Neural cell (in vitro differentiated cells): ENCODE measurements at regions not wholly inside any gene's neighbourhood (a gene's known extent, or its start where the extent isn't known, plus 50 kb on each side); places are given as distances from the start of the nearest gene placed in this dataset.

Experiments used
- EP300 ChIP-seq: fragments of 450-650 bp; conservative IDR thresholded peaks from 2 replicates; pipeline ENCODE4 v1.6.1; 2014; ENCODE audit warnings: antibody characterized with exemption, mild to moderate bottlenecking, moderate library complexity; ENCODE audit not compliant: poor library complexity, severe bottlenecking
- EZH2 ChIP-seq: fragments of 200-600, 300-800 bp; shearing (Covaris generic), sonication (generic); IDR thresholded peaks from 2 replicates; pipeline ENCODE4 v1.6.1; 2014; ENCODE audit warnings: antibody characterized with exemption, low read length, borderline replicate concordance, mild to moderate bottlenecking; ENCODE audit not compliant: insufficient read depth, poor library complexity, severe bottlenecking
- RAD21 ChIP-seq: fragments of 450-650 bp; conservative IDR thresholded peaks from 2 replicates; pipeline ENCODE4 v1.6.1; 2014; ENCODE audit warnings: antibody characterized with exemption, mild to moderate bottlenecking, moderate library complexity
- REST ChIP-seq: IDR thresholded peaks from 2 replicates; pipeline ENCODE4 v1.6.1; 2012; ENCODE audit warnings: borderline replicate concordance
- SMC3 ChIP-seq: fragments of 450-650 bp; conservative IDR thresholded peaks from 2 replicates; pipeline ENCODE4 v1.6.1; 2014; ENCODE audit warnings: antibody characterized with exemption, mild to moderate bottlenecking, moderate library complexity; ENCODE audit not compliant: poor library complexity
- TF ChIP-seq, protein P1 (sequence below): fragments of 450-650 bp; IDR thresholded peaks from 2 replicates; pipeline ENCODE4 v1.5.1; 2014; ENCODE audit warnings: antibody characterized with exemption, mild to moderate bottlenecking, moderate library complexity; ENCODE audit not compliant: poor library complexity, severe bottlenecking

DNA sequence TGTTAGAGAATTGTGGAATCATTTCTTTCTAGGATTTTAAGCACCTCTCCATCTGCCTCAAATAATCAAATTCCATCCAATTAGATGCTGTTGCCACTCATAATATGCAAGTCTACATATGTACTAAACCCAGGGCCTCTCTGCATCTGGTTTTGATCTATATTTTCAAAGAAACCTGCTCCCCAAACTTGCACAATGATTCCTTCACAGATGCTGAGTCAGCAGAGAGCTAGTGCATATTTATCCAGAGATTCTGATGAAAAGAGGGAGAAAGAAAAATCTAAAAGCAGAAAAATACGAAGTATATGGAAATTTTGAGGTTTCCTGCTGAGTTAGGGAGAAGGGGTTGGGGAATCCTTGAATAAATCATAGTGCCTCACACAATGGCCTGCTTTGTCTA is 235.1 kb upstream of the RBFOX1 start:
- TF ChIP-seq, protein P1, sequence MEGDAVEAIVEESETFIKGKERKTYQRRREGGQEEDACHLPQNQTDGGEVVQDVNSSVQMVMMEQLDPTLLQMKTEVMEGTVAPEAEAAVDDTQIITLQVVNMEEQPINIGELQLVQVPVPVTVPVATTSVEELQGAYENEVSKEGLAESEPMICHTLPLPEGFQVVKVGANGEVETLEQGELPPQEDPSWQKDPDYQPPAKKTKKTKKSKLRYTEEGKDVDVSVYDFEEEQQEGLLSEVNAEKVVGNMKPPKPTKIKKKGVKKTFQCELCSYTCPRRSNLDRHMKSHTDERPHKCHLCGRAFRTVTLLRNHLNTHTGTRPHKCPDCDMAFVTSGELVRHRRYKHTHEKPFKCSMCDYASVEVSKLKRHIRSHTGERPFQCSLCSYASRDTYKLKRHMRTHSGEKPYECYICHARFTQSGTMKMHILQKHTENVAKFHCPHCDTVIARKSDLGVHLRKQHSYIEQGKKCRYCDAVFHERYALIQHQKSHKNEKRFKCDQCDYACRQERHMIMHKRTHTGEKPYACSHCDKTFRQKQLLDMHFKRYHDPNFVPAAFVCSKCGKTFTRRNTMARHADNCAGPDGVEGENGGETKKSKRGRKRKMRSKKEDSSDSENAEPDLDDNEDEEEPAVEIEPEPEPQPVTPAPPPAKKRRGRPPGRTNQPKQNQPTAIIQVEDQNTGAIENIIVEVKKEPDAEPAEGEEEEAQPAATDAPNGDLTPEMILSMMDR: no peak
- TF ChIP-seq EP300 (no peak), REST (no peak), EZH2 (no peak), RAD21 (no peak), SMC3 (no peak)
